ENCODE measurements at regions not wholly inside any gene's neighbourhood (a gene's known extent, or its start where the extent isn't known, plus 50 kb on each side); places are given as distances from the start of the nearest gene placed in this dataset.
"Not testable (repeated sequence)": the region's sequence is repeated elsewhere in the genome, so short reads cannot be mapped to it uniquely, and the experiment has no call there.

- DNase-seq (ENCODE audit: low spot score); H3K36me3 ChIP-seq (replicated peaks in 1 of 2; ENCODE audit: control insufficient read depth in 1 of 2, insufficient read depth in 2 of 2, low read length in 2 of 2); BruUV-seq (replicated peaks); H2AFZ ChIP-seq (ENCODE audit: low read length); H3K27ac ChIP-seq (ENCODE audit: extremely low read length, insufficient read depth, low read length); POLR2A ChIA-PET; H3K9me3 ChIP-seq (ENCODE audit: low read length); H3K79me2 ChIP-seq (ENCODE audit: insufficient read depth, low read length); H3K4me3 ChIP-seq (replicated peaks in 1 of 3; ENCODE audit: insufficient read depth in 1 of 3, low read depth in 2 of 3, low read length in 3 of 3); ATAC-seq; H3K9ac ChIP-seq (ENCODE audit: insufficient read depth, low read depth, low read length); H4K20me1 ChIP-seq (ENCODE audit: insufficient read depth, low read length); H3K4me2 ChIP-seq (ENCODE audit: low read depth, low read length); FAIRE-seq: not testable (repeated sequence)
- intact Hi-C loops (cut with micrococcal nuclease; ENCODE audit: unreplicated experiment) (loop anchor here (5.0 to 10.0 kb wide), 2 partner anchors 364 to 568 kb away; no protein-coding TSS in a partner anchor), in situ Hi-C loops (cut with HindIII; ENCODE audit: extremely low pct_ligation_motif_present, low pct_unique_long_range_greater_than_20kb) (loop anchor here (10.0 kb wide), 1 partner anchor 364 kb away; no protein-coding TSS in a partner anchor)
- peaks cover 26% of the 10 kb centered on the region for H3K4me1 ChIP-seq (ENCODE audit: insufficient read depth, low read length)
- TF ChIP-seq STAG1 (CRISPR knock-in tag; IDR thresholded peaks at IDR 0.05) (peak; percentile 58), SMC3 (IDR thresholded peaks at IDR 0.05; ENCODE audit: low read length) (peak; percentile 49; the same call in 1 of the 2 replicates), DMAP1 (CRISPR knock-in tag; IDR thresholded peaks at IDR 0.05) (peak; percentile 60; the same call in 1 of the 2 replicates)
- TF ChIP-seq, protein P1, sequence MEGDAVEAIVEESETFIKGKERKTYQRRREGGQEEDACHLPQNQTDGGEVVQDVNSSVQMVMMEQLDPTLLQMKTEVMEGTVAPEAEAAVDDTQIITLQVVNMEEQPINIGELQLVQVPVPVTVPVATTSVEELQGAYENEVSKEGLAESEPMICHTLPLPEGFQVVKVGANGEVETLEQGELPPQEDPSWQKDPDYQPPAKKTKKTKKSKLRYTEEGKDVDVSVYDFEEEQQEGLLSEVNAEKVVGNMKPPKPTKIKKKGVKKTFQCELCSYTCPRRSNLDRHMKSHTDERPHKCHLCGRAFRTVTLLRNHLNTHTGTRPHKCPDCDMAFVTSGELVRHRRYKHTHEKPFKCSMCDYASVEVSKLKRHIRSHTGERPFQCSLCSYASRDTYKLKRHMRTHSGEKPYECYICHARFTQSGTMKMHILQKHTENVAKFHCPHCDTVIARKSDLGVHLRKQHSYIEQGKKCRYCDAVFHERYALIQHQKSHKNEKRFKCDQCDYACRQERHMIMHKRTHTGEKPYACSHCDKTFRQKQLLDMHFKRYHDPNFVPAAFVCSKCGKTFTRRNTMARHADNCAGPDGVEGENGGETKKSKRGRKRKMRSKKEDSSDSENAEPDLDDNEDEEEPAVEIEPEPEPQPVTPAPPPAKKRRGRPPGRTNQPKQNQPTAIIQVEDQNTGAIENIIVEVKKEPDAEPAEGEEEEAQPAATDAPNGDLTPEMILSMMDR (CRISPR knock-in tag; IDR thresholded peaks at IDR 0.05): peak; percentile 62
- CTCF ChIA-PET (ENCODE audit: low intra/inter-chr PET ratio, low total read pairs): interaction anchor here (1.2 to 1.9 kb wide), 4 partner anchors 173 to 666 kb away, joined by 3 to 8 read pairs (median 4); no protein-coding TSS in a partner anchor
- 18% methylated on average over 4 of the region's 4 CpGs for WGBS (ENCODE audit: low lambda C conversion rate)
- peaks cover 0 to 11% of the 10 kb centered on the region in 2 experiments; a peak in 2 of 5 replicates for H3K27me3 ChIP-seq (ENCODE audit: control insufficient read depth in 1 of 2, insufficient read depth in 2 of 2, low read length in 2 of 2)
Observed at GRCh38 chr5:154640213-154640831, 114.9 kb upstream of the LARP1 start.

- 60% methylated on average over 7 of the region's 7 CpGs for WGBS (ENCODE audit: low lambda C conversion rate)
- BruUV-seq (replicated peaks); H3K4me2 ChIP-seq (ENCODE audit: low read depth, low read length); H3K9me3 ChIP-seq (ENCODE audit: low read length); H3K4me1 ChIP-seq (ENCODE audit: insufficient read depth, low read length); H3K4me3 ChIP-seq (replicated peaks in 1 of 3; ENCODE audit: insufficient read depth in 1 of 3, low read depth in 2 of 3, low read length in 3 of 3); H3K36me3 ChIP-seq (replicated peaks in 1 of 2; ENCODE audit: control insufficient read depth in 1 of 2, insufficient read depth in 2 of 2, low read length in 2 of 2); POLR2A ChIA-PET; H2AFZ ChIP-seq (ENCODE audit: low read length); DNase-seq (ENCODE audit: low spot score); in situ Hi-C loops (cut with HindIII; ENCODE audit: extremely low pct_ligation_motif_present, low pct_unique_long_range_greater_than_20kb); H3K9ac ChIP-seq (ENCODE audit: insufficient read depth, low read depth, low read length); H4K20me1 ChIP-seq (ENCODE audit: insufficient read depth, low read length); FAIRE-seq; H3K79me2 ChIP-seq (ENCODE audit: insufficient read depth, low read length); CTCF ChIA-PET (ENCODE audit: low intra/inter-chr PET ratio, low total read pairs); H3K27ac ChIP-seq (ENCODE audit: extremely low read length, insufficient read depth, low read length); ATAC-seq; intact Hi-C loops (cut with micrococcal nuclease; ENCODE audit: unreplicated experiment): not testable (repeated sequence)
- H3K27me3 ChIP-seq (ENCODE audit: control insufficient read depth in 1 of 2, insufficient read depth in 2 of 2, low read length in 2 of 2): peaks cover 0 to 13% of the 10 kb centered on the region in 2 experiments; a peak in 3 of 5 replicates
Observed at GRCh38 chr5:154636786-154637185, 118.4 kb upstream of the LARP1 start.

- intact Hi-C loops (cut with micrococcal nuclease; ENCODE audit: unreplicated experiment); H3K4me3 ChIP-seq (replicated peaks in 1 of 3; ENCODE audit: insufficient read depth in 1 of 3, low read depth in 2 of 3, low read length in 3 of 3); DNase-seq (ENCODE audit: low spot score); H4K20me1 ChIP-seq (ENCODE audit: insufficient read depth, low read length); H3K27ac ChIP-seq (ENCODE audit: extremely low read length, insufficient read depth, low read length); POLR2A ChIA-PET; H3K36me3 ChIP-seq (replicated peaks in 1 of 2; ENCODE audit: control insufficient read depth in 1 of 2, insufficient read depth in 2 of 2, low read length in 2 of 2); H3K9me3 ChIP-seq (ENCODE audit: low read length); BruUV-seq (replicated peaks); ATAC-seq; H3K9ac ChIP-seq (ENCODE audit: insufficient read depth, low read depth, low read length); H3K4me2 ChIP-seq (ENCODE audit: low read depth, low read length); FAIRE-seq; in situ Hi-C loops (cut with HindIII; ENCODE audit: extremely low pct_ligation_motif_present, low pct_unique_long_range_greater_than_20kb); H3K79me2 ChIP-seq (ENCODE audit: insufficient read depth, low read length); CTCF ChIA-PET (ENCODE audit: low intra/inter-chr PET ratio, low total read pairs); H3K4me1 ChIP-seq (ENCODE audit: insufficient read depth, low read length); H2AFZ ChIP-seq (ENCODE audit: low read length): not testable (repeated sequence)
- WGBS (ENCODE audit: low lambda C conversion rate): 48% methylated on average over 8 of the region's 12 CpGs
- H3K27me3 ChIP-seq (ENCODE audit: control insufficient read depth in 1 of 2, insufficient read depth in 2 of 2, low read length in 2 of 2): peaks cover 0 to 13% of the 10 kb centered on the region in 2 experiments; a peak in 3 of 5 replicates
Observed at GRCh38 chr5:154636271-154636670, 118.9 kb upstream of the LARP1 start.
